COLO668 (cell line): ENCODE measurements at regions not wholly inside any gene's neighbourhood (a gene's known extent, or its start where the extent isn't known, plus 50 kb on each side); places are given as distances from the start of the nearest gene placed in this dataset.
"Not testable (repeated sequence)": the region's sequence is repeated elsewhere in the genome, so short reads cannot be mapped to it uniquely, and the experiment has no call there.

ENCODE experiments used
- DNase-seq: peaks from one replicate; lab custom pipeline; 2025; ENCODE audit not compliant: unreplicated experiment; lab: John Stamatoyannopoulos, UW

- DNase-seq = no peak
Measured at GRCh38 chr6:67160820-67161219, 1453.8 kb upstream of the EYS start.

- no peak for DNase-seq
Measured at GRCh38 chr6:67141005-67141404, 1434.0 kb upstream of the EYS start.

- DNase-seq = no peak
Measured at GRCh38 chr6:67133973-67134372, 1426.9 kb upstream of the EYS start.

- no peak for DNase-seq
Measured at GRCh38 chr6:67131827-67132226, 1424.8 kb upstream of the EYS start.

- no peak for DNase-seq
Measured at GRCh38 chr6:67129780-67130179, 1422.8 kb upstream of the EYS start.

- no peak for DNase-seq
Measured at GRCh38 chr6:67127041-67127440, 1420.0 kb upstream of the EYS start.

GRCh38 chr6:67121115-67121514, 1414.1 kb upstream of the EYS start:
- DNase-seq = no peak

- no peak for DNase-seq
Measured at GRCh38 chr6:67112120-67112519, 1405.1 kb upstream of the EYS start.

GRCh38 chr6:67102743-67103142, 1395.7 kb upstream of the EYS start:
- no peak for DNase-seq

- not testable (repeated sequence) for DNase-seq
Measured at GRCh38 chr6:67095618-67096226, 1388.7 kb upstream of the EYS start.

- DNase-seq = no peak
Measured at GRCh38 chr6:67094431-67094946, 1387.5 kb upstream of the EYS start.

GRCh38 chr6:67073938-67074337, 1366.9 kb upstream of the EYS start:
- no peak for DNase-seq

- DNase-seq = no peak
Measured at GRCh38 chr6:67068781-67069180, 1361.8 kb upstream of the EYS start.

GRCh38 chr6:67064323-67064722, 1357.3 kb upstream of the EYS start:
- DNase-seq = no peak

- DNase-seq = no peak
Measured at GRCh38 chr6:67047996-67048395, 1341.0 kb upstream of the EYS start.

- DNase-seq = no peak
Measured at GRCh38 chr6:67045076-67045475, 1338.0 kb upstream of the EYS start.

GRCh38 chr6:67031451-67031850, 1324.4 kb upstream of the EYS start:
- no peak for DNase-seq

- DNase-seq = no peak
Measured at GRCh38 chr6:67030861-67031260, 1323.8 kb upstream of the EYS start.

GRCh38 chr6:67016921-67017460, 1310.0 kb upstream of the EYS start:
- DNase-seq = no peak

- DNase-seq = no peak
Measured at GRCh38 chr6:67011441-67011840, 1304.4 kb upstream of the EYS start.

GRCh38 chr6:67009818-67010217, 1302.8 kb upstream of the EYS start:
- no peak for DNase-seq

GRCh38 chr6:67003844-67004243, 1296.8 kb upstream of the EYS start:
- DNase-seq = no peak

GRCh38 chr6:67000121-67000520, 1293.1 kb upstream of the EYS start:
- DNase-seq = no peak
